ENCODE measurements at regions not wholly inside any gene's neighbourhood (a gene's known extent, or its start where the extent isn't known, plus 50 kb on each side); places are given as distances from the start of the nearest gene placed in this dataset.

- H3K9me3 ChIP-seq: no peaks in the 10 kb centered on the region
- H3K4me1 ChIP-seq: peaks cover 4% of the 10 kb centered on the region; the same call in 1 of the 2 replicates
- no peaks in the 10 kb centered on the region for H3K27me3 ChIP-seq
- no peak overlapping the region for H3K4me3 ChIP-seq (ENCODE audit: low read depth, low read length)
- DNase-seq: no peak
- H3K36me3 ChIP-seq: no peaks in the 10 kb centered on the region
- no peak for TF ChIP-seq CTCF (IDR thresholded peaks at IDR 0.05; ENCODE audit: low read depth, low read length)
Measured at GRCh38 chr10:3887404-3887803, 102.4 kb upstream of the KLF6 start.

GRCh38 chr10:3886641-3887251 lies 101.7 kb upstream of the KLF6 start:
- TF ChIP-seq CTCF (IDR thresholded peaks at IDR 0.05; ENCODE audit: low read depth, low read length): no peak
- H3K4me1 ChIP-seq: peaks cover 4% of the 10 kb centered on the region; the same call in 1 of the 2 replicates
- H3K36me3 ChIP-seq: no peaks in the 10 kb centered on the region
- no peaks in the 10 kb centered on the region for H3K27me3 ChIP-seq
- peak overlapping the region; percentile 29 for H3K4me3 ChIP-seq (ENCODE audit: low read depth, low read length)
- no peaks in the 10 kb centered on the region for H3K9me3 ChIP-seq
- DNase-seq: peak; percentile 22

- DNase-seq: peak; percentile 57
- Histone ChIP-seq H3K9me3 (no peaks in the 10 kb centered on the region), H3K4me3 (ENCODE audit: low read depth, low read length) (no peak overlapping the region), H3K4me1 (peaks cover 4% of the 10 kb centered on the region; the same call in 1 of the 2 replicates), H3K27me3 (no peaks in the 10 kb centered on the region), H3K36me3 (no peaks in the 10 kb centered on the region)
- no peak for TF ChIP-seq CTCF (IDR thresholded peaks at IDR 0.05; ENCODE audit: low read depth, low read length)
Measured at GRCh38 chr10:3886191-3886590, 101.2 kb upstream of the KLF6 start.

GRCh38 chr10:3882855-3883254 lies 97.8 kb upstream of the KLF6 start:
- no peak for TF ChIP-seq CTCF (IDR thresholded peaks at IDR 0.05; ENCODE audit: low read depth, low read length)
- H3K4me1 ChIP-seq: peaks cover 1% of the 10 kb centered on the region; the same call in 1 of the 2 replicates
- no peaks in the 10 kb centered on the region for H3K27me3 ChIP-seq
- H3K9me3 ChIP-seq: no peaks in the 10 kb centered on the region
- no peaks in the 10 kb centered on the region for H3K36me3 ChIP-seq
- no peak overlapping the region for H3K4me3 ChIP-seq (ENCODE audit: low read depth, low read length)
- DNase-seq: no peak

DNA sequence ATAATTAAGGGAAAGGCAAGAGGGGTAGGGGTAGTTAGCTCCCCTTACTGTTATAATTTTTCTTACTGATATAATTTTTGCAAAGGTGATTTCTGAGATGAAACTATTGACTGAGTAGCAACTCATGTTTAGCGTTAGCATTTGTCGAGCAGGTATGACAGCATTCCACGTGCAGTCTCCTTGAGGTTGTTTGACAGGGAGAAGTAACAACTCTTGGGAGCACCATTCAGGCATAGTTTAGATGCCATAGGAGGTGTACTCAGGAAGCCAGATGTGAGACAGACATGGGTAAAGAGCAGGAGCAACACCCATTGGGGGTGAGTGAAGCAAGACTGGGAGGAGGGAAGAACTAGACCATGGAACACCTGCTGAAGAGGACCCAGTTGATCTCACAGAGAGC lies 96.6 kb upstream of the KLF6 start:
- Histone ChIP-seq H3K4me1 (no peaks in the 10 kb centered on the region; the same call in 1 of the 2 replicates), H3K9me3 (no peaks in the 10 kb centered on the region), H3K36me3 (no peaks in the 10 kb centered on the region), H3K4me3 (ENCODE audit: low read depth, low read length) (no peak overlapping the region), H3K27me3 (no peaks in the 10 kb centered on the region)
- no peak for TF ChIP-seq CTCF (IDR thresholded peaks at IDR 0.05; ENCODE audit: low read depth, low read length)
- DNase-seq: no peak

- Histone ChIP-seq H3K27me3 (no peaks in the 10 kb centered on the region), H3K4me3 (ENCODE audit: low read depth, low read length) (no peak overlapping the region), H3K4me1 (no peaks in the 10 kb centered on the region), H3K9me3 (no peaks in the 10 kb centered on the region), H3K36me3 (no peaks in the 10 kb centered on the region)
- DNase-seq: no peak
- no peak for TF ChIP-seq CTCF (IDR thresholded peaks at IDR 0.05; ENCODE audit: low read depth, low read length)
Measured at GRCh38 chr10:3879073-3879472, 94.1 kb upstream of the KLF6 start.
